Left kidney (tissue), 1 donor: ENCODE measurements at regions not wholly inside any gene's neighbourhood (a gene's known extent, or its start where the extent isn't known, plus 50 kb on each side); places are given as distances from the start of the nearest gene placed in this dataset.

Source experiments
- DNase-seq: peaks from one replicate; pipeline ENCODE4 v3.0.0-alpha.2; 2013

DNA sequence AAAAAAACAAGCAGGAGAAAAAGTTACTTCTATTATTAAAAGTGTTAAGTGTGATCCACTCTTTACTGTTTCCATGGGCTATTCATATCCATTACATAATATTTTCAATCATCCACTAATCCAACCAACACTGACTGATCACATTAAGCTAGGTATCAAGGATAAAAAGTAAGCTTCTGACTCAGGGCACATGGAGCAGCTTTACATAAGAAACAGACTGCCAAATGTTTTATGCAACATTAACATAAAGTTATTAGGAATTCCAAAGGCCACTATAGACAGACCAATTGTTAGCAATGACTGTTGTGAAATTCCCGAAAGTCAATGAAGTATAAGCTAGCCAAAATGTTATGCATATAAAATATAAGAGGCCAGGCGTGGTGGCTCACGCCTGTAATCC is 277.6 kb downstream of the ZEB2 start:
- no peak for DNase-seq

DNA sequence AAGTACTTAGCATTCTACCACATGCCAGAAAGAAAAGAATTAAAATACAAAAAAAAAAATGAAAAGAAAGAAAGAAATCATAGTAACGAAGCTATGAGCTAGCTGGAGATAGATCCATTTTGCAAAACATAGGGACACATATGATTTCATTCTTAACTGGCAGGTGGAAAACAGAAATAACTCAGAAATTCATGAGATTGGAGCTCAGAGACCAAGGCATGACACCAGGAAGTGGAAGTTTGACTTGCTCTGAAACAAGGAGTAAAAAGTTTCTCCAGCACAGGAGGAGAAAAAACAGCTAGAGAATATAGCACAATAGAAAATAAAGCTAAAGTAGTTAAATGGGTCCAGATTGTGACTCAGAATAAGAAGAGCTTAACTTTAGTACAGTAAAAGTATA is 278.1 kb downstream of the ZEB2 start:
- no peak for DNase-seq

DNA sequence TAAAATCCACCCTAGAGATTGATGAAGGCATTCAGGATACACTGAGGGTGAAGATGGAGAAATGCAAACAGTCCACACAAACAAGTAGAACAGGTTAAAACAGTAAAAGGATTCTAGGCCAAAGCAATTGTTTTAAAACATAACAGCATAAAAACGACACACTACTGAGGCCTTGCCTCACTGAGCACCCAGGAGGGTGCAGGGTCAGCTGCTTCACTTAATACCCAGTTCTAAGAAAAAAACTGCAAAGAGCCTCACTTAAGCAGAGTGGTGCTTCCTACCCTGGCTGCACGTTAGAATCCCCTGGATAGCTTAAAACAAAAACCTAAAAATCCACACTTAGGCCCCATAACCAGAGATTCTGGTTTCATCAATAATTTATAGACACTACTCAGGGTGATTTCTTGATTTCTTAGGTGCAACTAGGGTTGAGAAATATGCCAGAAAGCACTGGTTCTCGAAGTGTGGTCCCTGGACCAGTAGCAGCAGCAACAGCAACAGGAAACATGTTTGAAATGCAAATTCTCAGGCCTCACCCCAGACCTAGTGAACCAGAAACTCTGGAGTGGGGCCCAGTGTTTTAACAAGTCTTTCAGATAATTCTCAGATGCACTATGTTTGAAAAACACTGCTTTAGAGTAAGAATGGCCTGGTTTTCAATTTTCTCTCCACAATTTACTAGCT is 279.1 kb downstream of the ZEB2 start:
- DNase-seq = peak; percentile 6

DNA sequence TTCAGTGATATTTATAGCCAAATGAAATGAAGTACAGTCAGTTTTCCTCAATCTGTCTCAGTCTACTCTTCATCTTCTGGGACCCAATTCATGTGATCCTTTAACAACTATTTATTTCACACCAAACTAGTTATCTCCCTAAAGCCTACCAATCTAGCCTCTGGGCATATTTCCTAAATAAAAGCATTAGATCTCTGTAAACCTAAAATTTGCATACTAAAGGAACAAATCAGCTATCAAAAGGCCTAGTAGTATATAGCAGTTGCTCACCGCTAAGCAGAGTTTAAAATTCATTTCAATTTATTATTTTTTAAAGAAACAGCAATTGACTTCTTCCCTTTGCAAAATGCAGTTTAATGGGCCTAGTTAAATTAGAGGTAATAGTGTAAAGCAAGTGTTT is 280.2 kb downstream of the ZEB2 start:
- DNase-seq = no peak

DNA sequence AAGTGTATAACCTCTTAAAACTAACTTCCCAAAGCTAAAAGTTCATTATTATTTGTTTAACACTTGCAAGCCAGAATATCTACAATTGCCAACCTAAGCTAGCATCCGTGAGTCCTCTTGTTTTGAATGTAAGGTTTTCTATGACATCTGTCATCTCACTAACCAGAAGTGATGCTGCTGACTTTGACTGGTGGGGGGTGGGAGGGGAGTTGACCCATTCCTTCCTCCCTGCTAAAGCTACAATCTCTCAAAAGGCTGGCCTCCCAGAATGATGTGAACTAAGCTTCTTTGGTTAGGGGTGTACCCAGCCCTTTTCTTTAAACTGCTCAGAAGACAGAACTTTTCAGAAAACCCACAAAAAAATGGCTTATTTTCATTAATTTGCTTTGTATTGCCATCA is 280.6 kb downstream of the ZEB2 start:
- DNase-seq = no peak

DNA sequence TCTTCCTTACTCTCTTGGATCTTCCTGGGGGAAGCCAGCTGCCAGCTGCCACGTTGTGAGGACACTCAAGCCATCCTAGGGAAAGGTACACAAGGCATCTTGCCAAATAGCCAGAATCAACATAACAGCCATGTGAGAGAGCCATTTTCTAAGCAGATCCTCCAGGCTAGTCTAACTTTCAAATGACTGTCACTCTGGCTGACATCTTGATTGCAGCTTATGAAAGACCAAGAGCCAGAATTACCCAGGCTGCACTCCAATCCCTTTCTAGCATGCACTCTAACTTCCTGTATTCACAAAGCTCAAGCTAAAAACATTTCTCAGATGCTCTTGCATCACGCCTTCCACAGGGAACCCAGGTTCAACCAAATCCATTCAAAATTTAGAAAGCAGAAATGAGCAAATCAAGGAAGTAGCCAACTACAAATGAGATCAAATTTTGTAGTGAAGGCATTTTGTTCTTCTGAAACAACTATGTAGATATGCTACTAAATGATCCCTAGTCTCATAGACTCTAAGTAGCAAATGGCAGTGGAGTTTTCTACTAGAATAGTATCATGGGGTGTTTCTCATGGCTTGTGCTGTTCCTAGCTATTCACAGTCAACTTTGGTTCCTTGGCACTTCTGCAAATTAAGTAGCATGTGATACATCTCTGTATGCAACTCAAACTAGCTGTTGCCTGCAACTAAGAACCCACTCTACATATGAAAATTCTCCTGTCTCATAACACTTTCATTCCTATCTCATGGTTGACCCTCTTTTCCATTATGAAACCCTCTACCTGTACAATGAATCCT is 281.9 kb downstream of the ZEB2 start:
- DNase-seq = no peak

DNA sequence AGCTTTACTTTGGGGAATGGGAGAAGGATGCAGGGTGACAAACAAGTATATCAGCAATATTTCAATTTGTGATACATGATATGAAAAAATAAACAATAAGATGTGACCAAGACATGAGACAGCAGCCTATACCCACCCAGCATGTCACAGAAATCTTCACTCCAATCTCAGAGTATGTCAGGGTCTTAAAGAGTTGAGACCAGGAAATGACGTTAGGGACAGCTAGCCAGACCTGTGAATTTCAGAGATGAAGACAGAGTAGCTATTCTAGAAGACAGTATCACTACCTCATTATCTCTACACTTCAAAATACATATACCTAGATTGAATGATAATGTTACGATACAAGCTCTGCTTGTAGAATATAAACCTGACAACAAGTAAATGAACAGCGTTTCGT is 282.8 kb downstream of the ZEB2 start:
- no peak for DNase-seq

DNA sequence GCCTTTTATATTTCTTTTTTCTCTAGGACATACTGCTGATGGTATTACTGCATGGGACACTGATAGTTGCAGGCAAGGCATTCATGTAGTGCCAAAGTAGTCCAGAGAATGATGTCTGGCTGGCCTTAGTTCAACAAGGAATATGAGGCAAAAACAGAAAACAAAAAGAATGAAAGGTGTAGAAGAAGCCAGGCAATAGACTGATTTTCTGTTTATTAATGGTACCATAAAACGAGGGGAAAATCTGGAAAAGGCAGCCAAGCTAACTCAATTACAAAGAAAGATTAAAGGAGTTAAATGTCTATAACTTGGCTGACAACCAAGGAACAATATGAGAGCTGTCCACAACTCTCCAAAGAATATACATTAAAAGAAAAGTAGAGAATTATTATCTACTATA is 284.9 kb downstream of the ZEB2 start:
- DNase-seq = no peak

DNA sequence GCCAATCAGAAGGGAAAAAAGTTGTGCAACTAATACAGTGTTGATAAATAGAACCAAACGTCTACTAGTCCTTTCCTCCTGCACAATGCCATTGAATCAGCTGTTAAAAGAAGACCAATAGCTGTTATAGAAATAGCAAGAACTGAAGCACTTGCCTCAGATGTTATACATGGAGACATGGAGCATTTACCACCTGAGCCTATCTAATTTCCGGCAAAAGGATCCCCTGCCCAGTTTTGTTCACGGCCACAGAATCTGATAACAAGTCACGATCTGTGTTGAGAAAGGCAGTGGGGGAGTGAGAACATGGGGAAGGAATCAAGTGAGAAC is 285.4 kb downstream of the ZEB2 start:
- DNase-seq = no peak

DNA sequence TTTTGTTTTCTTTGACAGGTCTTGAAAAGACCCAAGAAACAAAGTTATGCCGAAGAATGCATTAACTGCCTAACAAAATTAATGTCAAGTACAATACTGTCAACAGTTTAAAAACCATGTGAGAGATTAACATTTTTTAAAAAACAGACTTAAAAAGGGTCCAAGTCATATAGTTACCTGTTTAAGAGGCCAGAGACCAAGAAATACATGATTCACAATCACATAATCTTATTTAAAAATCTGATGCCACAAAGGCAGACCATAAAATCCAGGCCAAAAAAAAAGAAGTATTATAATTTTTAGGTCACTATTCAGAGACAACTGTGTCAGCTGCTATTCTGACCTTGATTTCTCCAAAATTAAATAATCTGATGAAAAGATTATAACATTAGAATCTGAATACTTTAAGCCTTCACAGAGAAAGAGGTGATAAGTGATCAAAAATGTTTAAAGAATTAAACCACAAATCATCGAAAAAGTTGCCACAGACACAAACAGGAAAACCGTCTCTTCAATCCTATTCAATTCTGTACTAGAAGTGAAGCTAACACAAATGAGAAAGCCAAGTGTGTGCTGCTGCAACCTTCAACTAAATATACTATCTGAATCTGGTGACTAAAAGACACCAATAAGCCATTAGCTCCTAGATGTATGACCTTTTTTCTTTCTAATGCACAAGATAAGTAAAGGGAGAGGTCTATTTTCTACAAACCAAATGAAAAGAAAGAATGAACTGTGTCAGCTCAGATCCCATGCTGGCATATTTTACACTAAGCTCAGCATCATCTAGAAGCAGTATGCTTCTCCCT is 286.0 kb downstream of the ZEB2 start:
- no peak for DNase-seq

DNA sequence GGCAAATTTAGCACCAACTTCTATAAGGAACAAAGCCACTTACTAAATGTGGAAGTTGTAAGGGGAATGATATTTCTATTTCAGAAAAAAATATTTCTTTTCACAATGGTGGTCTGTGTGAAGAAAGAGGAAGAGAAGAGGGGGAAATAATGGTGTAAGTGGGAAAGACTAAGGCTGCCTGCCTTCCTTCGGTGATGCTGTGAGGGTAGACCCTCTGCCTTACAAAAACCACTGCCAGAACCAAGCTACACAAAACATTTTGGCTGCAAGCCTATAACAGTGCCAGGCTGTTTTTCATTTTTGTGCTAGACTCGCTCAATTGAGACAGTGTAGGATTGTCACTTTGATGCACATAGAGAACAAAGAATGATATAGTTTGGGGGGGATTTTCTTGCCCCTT is 286.6 kb downstream of the ZEB2 start:
- no peak for DNase-seq

DNA sequence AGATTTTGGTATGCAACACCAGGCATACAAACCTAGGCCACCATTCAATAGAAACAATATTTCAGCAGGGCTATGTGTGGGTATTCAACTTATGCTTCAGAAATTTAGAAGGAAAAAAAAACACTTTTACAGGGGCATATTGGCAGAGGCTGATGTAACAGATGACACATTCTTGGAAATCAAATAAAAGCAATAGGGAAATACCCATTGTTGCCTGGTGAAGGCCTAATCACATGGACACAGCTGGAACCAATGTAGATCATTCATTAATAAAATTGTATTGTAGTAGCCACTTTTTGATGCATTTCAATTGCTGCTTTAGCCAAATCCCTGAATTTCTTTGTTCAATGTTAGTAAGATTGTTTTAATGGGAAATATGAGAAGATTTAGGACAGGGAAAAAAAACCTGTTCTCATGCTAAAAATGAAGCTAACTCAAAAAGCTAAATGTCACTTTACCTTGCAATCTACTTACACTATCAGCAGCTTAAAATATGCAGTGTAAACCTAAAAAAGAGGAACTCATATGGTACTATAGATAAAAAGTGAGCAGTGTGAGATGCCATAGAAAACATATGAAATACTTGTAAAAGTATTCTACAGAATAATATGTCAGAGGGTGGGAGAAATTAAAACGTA is 289.4 kb downstream of the ZEB2 start:
- no peak for DNase-seq

DNA sequence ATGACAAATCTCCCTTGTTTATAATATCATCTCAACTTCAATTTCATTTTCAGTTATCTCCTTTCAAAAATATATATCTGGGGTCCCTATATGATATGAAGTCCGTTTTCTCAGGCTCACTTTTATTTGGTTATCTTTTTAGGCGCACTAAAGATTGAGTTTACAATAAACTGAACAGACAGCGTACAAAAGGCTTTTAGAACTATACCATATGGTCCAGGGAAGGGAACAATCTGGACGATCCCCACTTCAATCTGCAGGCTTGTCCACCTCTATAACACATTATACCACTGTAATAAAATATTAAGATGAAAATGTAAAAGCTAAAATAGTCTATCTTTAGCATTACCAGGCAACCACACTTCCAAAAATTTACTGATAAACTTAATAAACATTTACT is 289.9 kb downstream of the ZEB2 start:
- DNase-seq = no peak

DNA sequence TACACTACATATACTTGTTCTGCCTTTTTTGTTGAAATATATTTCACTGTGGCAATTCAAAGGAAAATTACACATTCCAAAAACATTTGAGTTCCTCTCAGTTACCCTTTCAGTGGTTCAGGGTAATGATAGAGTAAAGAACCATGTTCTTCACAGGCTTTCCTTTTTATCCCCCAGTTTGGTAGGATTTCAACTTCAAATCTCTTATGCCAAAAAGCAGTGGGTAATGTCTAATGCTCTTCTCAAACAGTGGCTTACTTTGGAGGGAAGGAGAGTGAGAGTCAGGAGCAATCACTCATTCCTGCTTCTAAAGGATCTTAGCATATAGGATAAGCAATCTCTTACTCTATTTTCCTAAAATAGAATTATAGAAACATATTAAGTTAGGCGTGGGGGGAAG is 290.6 kb downstream of the ZEB2 start:
- no peak for DNase-seq

DNA sequence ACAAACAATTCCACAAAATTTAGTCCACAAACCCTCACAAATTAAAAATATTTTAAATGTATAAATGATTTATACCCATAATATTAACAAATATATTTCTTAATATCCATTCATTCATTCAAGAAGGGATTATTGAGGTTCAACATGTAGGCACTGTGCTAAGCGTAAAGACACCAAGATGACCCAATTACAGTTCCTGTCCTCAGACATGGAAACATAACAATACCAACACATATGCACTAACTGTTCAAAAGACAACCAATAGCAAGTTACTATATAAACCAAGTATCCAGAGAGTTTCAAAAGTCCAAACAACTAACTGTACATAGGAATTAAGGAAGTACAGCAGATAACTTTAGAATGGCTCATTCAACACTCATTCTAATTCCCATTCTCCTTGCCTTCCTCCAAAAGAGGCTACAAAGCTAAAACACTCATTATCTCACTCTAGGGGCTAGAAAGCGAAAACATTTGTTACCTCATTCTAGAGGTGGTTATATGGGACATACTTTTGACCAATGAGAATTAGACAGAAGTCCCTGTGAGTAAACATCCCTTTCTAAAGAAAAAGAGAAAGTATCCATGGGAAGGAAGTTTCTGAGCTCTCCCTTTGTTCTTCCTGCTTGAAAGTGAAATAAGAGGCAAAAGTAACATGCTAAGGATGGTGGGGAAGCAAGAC is 292.4 kb downstream of the ZEB2 start:
- no peak for DNase-seq

DNA sequence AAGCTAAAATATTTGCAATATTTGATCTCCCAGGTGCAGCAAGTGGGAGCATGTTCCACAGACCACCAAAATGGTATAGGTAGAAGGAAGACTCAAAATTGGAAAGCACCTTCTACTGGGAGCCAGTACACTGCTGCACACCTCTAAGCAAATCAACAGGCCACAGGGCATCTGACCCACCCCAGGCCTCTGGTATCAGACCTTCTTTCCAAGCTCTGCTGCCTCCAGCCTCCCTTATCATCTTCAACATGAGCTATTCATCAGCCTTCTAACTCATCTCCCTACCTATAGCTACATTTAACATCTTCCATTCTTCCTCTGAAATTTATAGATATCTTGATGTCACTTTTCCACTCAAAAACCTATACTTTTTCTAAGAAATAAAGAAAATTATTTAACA is 294.8 kb downstream of the ZEB2 start:
- no peak for DNase-seq

DNA sequence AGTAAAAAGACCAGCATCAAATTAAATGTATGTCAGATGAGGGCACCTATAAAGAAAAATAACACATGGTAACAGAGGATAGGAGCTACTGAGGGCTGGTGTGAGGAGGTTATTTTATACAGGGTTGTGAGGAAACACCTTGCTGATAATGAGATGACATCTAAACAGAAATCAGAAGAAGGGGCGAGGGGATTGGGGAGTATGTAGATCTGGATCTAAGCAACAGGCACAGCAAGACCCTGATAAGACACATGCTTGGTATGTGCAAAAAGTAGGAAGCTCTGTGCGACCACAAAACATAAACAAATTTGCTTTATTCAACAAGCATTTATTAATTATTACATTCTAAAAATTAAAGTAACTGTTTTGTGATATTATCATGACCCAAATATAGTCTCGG is 295.4 kb downstream of the ZEB2 start:
- no peak for DNase-seq

DNA sequence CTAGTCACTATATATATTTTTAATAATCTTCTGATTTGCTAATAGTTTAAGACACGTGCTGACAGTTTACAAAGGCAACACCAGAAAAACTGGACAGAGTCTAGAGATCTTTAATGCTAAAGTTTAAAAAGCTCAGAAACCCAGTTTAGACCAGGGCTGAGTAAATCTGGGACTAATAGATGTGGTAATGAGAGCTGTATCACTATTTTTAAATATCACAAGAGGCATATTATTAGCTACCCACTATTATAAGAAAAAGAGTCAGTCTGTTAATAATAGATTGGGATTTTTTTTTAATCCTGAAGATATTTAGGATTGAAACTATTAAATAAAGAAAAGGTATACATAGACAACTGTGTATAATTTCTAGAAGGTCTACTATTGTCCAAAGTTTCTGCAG is 299.9 kb downstream of the ZEB2 start:
- DNase-seq = no peak

DNA sequence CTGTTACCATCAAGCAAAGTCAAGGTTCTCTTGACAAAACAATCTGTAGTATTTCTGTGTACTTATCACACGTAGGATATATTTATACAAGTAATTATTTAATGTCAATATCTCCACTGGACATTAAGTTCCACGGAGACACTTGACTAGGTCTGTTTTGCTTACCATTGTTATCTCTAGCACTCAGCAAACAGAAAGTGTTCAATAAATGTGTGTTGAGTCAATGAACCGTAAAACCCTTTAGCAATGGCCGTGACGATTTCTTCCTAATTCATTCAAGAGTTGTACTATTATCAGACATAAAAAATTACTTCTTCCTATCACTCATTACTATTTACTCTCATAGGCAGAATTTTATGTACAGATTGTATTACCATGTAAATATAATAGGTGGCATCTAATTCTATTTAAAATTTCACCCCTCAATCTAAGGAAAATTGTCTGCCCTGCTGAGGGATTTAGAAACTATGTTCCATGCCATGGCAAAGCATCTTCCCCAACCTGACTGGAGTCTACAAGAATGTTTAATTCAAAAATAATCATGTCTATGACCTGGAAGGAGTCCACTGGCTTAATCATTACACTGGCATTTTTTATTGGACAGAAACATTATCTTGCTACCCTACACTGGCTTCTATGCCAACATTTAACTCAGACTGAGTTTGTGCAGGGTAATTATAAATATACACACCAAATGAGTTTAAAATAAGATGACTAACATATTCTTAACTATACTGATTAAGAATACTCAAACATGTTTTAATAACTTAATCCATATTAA is 301.9 kb downstream of the ZEB2 start:
- no peak for DNase-seq

DNA sequence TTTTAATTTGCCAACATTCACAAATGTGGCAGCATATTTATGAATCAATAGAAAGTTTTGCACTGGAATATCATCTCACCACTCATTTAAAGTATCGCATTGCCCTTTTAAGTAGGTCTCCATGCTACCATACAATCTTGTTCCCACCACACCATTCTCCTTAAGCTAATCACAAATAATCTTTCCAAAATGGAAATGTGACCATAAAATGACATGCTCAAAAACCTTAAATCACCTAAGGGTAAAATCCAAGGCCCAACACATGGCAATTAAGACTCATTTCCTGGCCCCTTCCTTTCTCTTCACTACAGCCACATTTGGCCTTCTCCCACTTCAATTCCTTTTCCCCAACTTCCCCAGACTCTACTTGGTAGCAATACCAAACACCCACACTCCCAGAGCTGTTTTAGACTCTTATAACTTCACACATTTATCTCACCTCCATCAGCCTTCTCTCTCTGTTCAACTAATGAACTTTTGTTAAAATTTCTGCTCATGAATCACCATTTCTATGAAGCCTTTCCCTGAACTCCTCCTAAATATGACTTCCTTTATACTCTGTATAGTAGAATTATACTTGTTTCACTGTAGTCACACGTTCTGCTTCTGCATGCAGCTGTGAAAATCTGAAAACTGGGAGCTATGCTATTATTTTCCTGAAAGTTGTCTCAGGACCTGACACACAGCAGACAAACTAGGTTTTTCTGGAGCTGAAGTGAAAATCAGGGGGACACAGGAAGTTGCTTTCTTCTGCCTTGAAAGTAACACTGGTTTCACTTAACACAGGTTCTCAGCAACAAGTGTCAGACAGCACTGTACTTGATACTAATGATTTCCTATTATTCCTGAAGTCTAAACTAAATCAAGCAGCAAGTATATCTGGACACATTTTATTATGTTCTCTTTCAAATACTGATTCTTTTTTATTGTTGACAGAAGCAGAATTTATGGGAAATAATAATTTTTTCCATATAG is 303.9 kb downstream of the ZEB2 start:
- DNase-seq = no peak
